Mucosa of descending colon (tissue), 3 donors: ENCODE measurements at regions not wholly inside any gene's neighbourhood (a gene's known extent, or its start where the extent isn't known, plus 50 kb on each side); places are given as distances from the start of the nearest gene placed in this dataset.

Experiments used
- ATAC-seq: fragments of 200-7000 bp; cut with Tn5 transposase; one replicate; pipeline ENCODE4 v1.9.1; 2020; ENCODE audit warnings: mild to moderate bottlenecking, moderate library complexity
- DNase-seq, 3 donors: peaks; one replicate each; pipeline ENCODE4 v3.0.0-alpha.2; 2020
- H3K36me3 ChIP-seq: fragments of 200-600 bp; one replicate; pipeline ENCODE4 v1.8.0; 2021; ENCODE audit warnings: low read depth, mild to moderate bottlenecking
- H3K4me1 ChIP-seq: fragments of 200-600 bp; one replicate; pipeline ENCODE4 v1.8.0; 2021; ENCODE audit warnings: low read depth, mild to moderate bottlenecking
- H3K4me3 ChIP-seq: fragments of 200-600 bp; one replicate; pipeline ENCODE4 v1.8.0; 2021; ENCODE audit warnings: mild to moderate bottlenecking
- H3K9me3 ChIP-seq: fragments of 200-600 bp; one replicate; pipeline ENCODE4 v1.8.0; 2021; ENCODE audit warnings: mild to moderate bottlenecking
- CTCF ChIP-seq: fragments of 200-600 bp; IDR thresholded peaks from one replicate; pipeline ENCODE4 v1.8.0; 2022; ENCODE audit warnings: antibody characterized with exemption, mild to moderate bottlenecking
- intact Hi-C, 2 donors: fragments of 100-400 bp; cut with DNase I in 1 of 2; cut with micrococcal nuclease in 1 of 2; formaldehyde crosslinking; loops; one replicate each; pipeline versions ENCODE4 v1.11.0 to v1.11.1; 2022; cut with DNase I, micrococcal nuclease
- donor health status: DM: no; HTN: no; CAD: no; lungs with moderate emphysema.
- donor health status: DM: no; HTN: no; CAD: no.
- donor health status: DM: no; HTN: yes; CAD: no.

- H3K4me1 ChIP-seq = no peaks in the 10 kb centered on the region
- H3K4me3 ChIP-seq = no peak overlapping the region
- DNase-seq (no peak), ATAC-seq (no peak)
- TF ChIP-seq CTCF = no peak
- no peaks in the 10 kb centered on the region for H3K36me3 ChIP-seq
- H3K9me3 ChIP-seq = no peaks in the 10 kb centered on the region
- intact Hi-C loops = no loop called here
Observed at GRCh38 chr20:22942742-22943141, 92.4 kb upstream of the SSTR4 start.

- H3K4me1 ChIP-seq = no peaks in the 10 kb centered on the region
- ATAC-seq = no peak
- intact Hi-C loops = no loop called here
- no peaks in the 10 kb centered on the region for H3K9me3 ChIP-seq
- no peak for TF ChIP-seq CTCF
- DNase-seq = no peak
- H3K36me3 ChIP-seq = no peaks in the 10 kb centered on the region
- H3K4me3 ChIP-seq = no peak overlapping the region
Observed at GRCh38 chr20:22944062-22944461, 91.0 kb upstream of the SSTR4 start.

- no peak for ATAC-seq
- TF ChIP-seq CTCF = no peak
Observed at GRCh38 chr20:22944936-22945335, 90.2 kb upstream of the SSTR4 start.

GRCh38 chr20:22946596-22946995, 88.5 kb upstream of the SSTR4 start:
- ATAC-seq (no peak), DNase-seq (no peak)
- no peaks in the 10 kb centered on the region for H3K4me1 ChIP-seq
- no peaks in the 10 kb centered on the region for H3K36me3 ChIP-seq
- H3K4me3 ChIP-seq = no peak overlapping the region
- no peaks in the 10 kb centered on the region for H3K9me3 ChIP-seq
- TF ChIP-seq CTCF = no peak
- intact Hi-C loops = no loop called here

More at GRCh38 chr20:22944936-22945335, 90.2 kb upstream of the SSTR4 start:
- Histone ChIP-seq H3K9me3 (no peaks in the 10 kb centered on the region), H3K4me1 (no peaks in the 10 kb centered on the region), H3K36me3 (no peaks in the 10 kb centered on the region), H3K4me3 (no peak overlapping the region)
- DNase-seq = no peak
- intact Hi-C loops = no loop called here

- ATAC-seq = no peak
- no peak for TF ChIP-seq CTCF
- DNase-seq = no peak
- H3K36me3 ChIP-seq = no peaks in the 10 kb centered on the region
- intact Hi-C loops = no loop called here
- no peaks in the 10 kb centered on the region for H3K4me1 ChIP-seq
- H3K4me3 ChIP-seq = no peak overlapping the region
- no peaks in the 10 kb centered on the region for H3K9me3 ChIP-seq
Observed at GRCh38 chr20:22949331-22950109, 85.6 kb upstream of the SSTR4 start.
